ENCODE measurements at regions not wholly inside any gene's neighbourhood (a gene's known extent, or its start where the extent isn't known, plus 50 kb on each side); places are given as distances from the start of the nearest gene placed in this dataset.

- no peaks in the 10 kb centered on the region for H3K9me3 ChIP-seq
- in situ Hi-C loops (cut with MboI; ENCODE audit: low sequenced_read_pairs): no loop called here
- DNase-seq (ENCODE audit: low spot score in 2 of 2): no peak
- H3K27me3 ChIP-seq (ENCODE audit: low read depth): no peaks in the 10 kb centered on the region
- no peaks in the 10 kb centered on the region for H3K36me3 ChIP-seq (replicated peaks)
- H3K4me1 ChIP-seq: no peaks in the 10 kb centered on the region
- no peak overlapping the region for H3K4me3 ChIP-seq
Measured at GRCh38 chr15:36358523-36358922, 220.9 kb upstream of the CDIN1 start.

GRCh38 chr15:36359286-36359685 lies 220.1 kb upstream of the CDIN1 start:
- Histone ChIP-seq H3K4me3 (no peak overlapping the region), H3K4me1 (no peaks in the 10 kb centered on the region), H3K36me3 (replicated peaks) (no peaks in the 10 kb centered on the region), H3K27me3 (ENCODE audit: low read depth) (no peaks in the 10 kb centered on the region), H3K9me3 (no peaks in the 10 kb centered on the region)
- DNase-seq (ENCODE audit: low spot score in 2 of 2): no peak
- in situ Hi-C loops (cut with MboI; ENCODE audit: low sequenced_read_pairs): no loop called here

- no peaks in the 10 kb centered on the region for H3K4me1 ChIP-seq
- no peaks in the 10 kb centered on the region for H3K9me3 ChIP-seq
- H3K27me3 ChIP-seq (ENCODE audit: low read depth): no peaks in the 10 kb centered on the region
- in situ Hi-C loops (cut with MboI; ENCODE audit: low sequenced_read_pairs): no loop called here
- H3K36me3 ChIP-seq (replicated peaks): no peaks in the 10 kb centered on the region
- H3K4me3 ChIP-seq: no peak overlapping the region
- DNase-seq (ENCODE audit: low spot score in 2 of 2): no peak
Measured at GRCh38 chr15:36361351-36361870, 218.0 kb upstream of the CDIN1 start.

- no peaks in the 10 kb centered on the region for H3K27me3 ChIP-seq (ENCODE audit: low read depth)
- no peak for DNase-seq (ENCODE audit: low spot score in 2 of 2)
- in situ Hi-C loops (cut with MboI; ENCODE audit: low sequenced_read_pairs): no loop called here
- H3K36me3 ChIP-seq (replicated peaks): no peaks in the 10 kb centered on the region
- no peaks in the 10 kb centered on the region for H3K9me3 ChIP-seq
- H3K4me1 ChIP-seq: no peaks in the 10 kb centered on the region
- H3K4me3 ChIP-seq: no peak overlapping the region
Measured at GRCh38 chr15:36362509-36362915, 216.9 kb upstream of the CDIN1 start.

GRCh38 chr15:36363335-36363734 lies 216.1 kb upstream of the CDIN1 start:
- in situ Hi-C loops (cut with MboI; ENCODE audit: low sequenced_read_pairs): no loop called here

GRCh38 chr15:36364377-36364776 lies 215.0 kb upstream of the CDIN1 start:
- in situ Hi-C loops (cut with MboI; ENCODE audit: low sequenced_read_pairs): no loop called here
- no peak for DNase-seq (ENCODE audit: low spot score in 2 of 2)
- Histone ChIP-seq H3K36me3 (replicated peaks) (no peaks in the 10 kb centered on the region), H3K27me3 (ENCODE audit: low read depth) (no peaks in the 10 kb centered on the region), H3K9me3 (no peaks in the 10 kb centered on the region), H3K4me1 (no peaks in the 10 kb centered on the region), H3K4me3 (no peak overlapping the region)

More at GRCh38 chr15:36363335-36363734, 216.1 kb upstream of the CDIN1 start:
- H3K27me3 ChIP-seq (ENCODE audit: low read depth): no peaks in the 10 kb centered on the region
- no peaks in the 10 kb centered on the region for H3K36me3 ChIP-seq (replicated peaks)
- no peaks in the 10 kb centered on the region for H3K4me1 ChIP-seq
- H3K4me3 ChIP-seq: no peak overlapping the region
- no peaks in the 10 kb centered on the region for H3K9me3 ChIP-seq
- no peak for DNase-seq (ENCODE audit: low spot score in 2 of 2)

- Histone ChIP-seq H3K27me3 (ENCODE audit: low read depth) (no peaks in the 10 kb centered on the region), H3K36me3 (replicated peaks) (no peaks in the 10 kb centered on the region), H3K4me3 (no peak overlapping the region), H3K4me1 (peaks cover 2% of the 10 kb centered on the region; the same call in 1 of the 2 replicates), H3K9me3 (no peaks in the 10 kb centered on the region)
- in situ Hi-C loops (cut with MboI; ENCODE audit: low sequenced_read_pairs): no loop called here
- no peak for DNase-seq (ENCODE audit: low spot score in 2 of 2)
Measured at GRCh38 chr15:36365963-36366362, 213.5 kb upstream of the CDIN1 start.

GRCh38 chr15:36370051-36370730 lies 209.2 kb upstream of the CDIN1 start:
- H3K27me3 ChIP-seq (ENCODE audit: low read depth): no peaks in the 10 kb centered on the region
- in situ Hi-C loops (cut with MboI; ENCODE audit: low sequenced_read_pairs): no loop called here
- peaks cover 13% of the 10 kb centered on the region for H3K4me1 ChIP-seq
- H3K9me3 ChIP-seq: no peaks in the 10 kb centered on the region
- no peaks in the 10 kb centered on the region for H3K36me3 ChIP-seq (replicated peaks)
- no peak for DNase-seq (ENCODE audit: low spot score in 2 of 2)
- no peak overlapping the region for H3K4me3 ChIP-seq

GRCh38 chr15:36370731-36371112 lies 208.7 kb upstream of the CDIN1 start:
- Histone ChIP-seq H3K4me1 (peaks cover 13% of the 10 kb centered on the region), H3K4me3 (no peak overlapping the region), H3K36me3 (replicated peaks) (no peaks in the 10 kb centered on the region), H3K27me3 (ENCODE audit: low read depth) (no peaks in the 10 kb centered on the region), H3K9me3 (no peaks in the 10 kb centered on the region)
- in situ Hi-C loops (cut with MboI; ENCODE audit: low sequenced_read_pairs): no loop called here
- peak in 1 of 2 experiments; percentile 24 for DNase-seq (ENCODE audit: low spot score in 2 of 2)

- peaks cover 13% of the 10 kb centered on the region for H3K4me1 ChIP-seq
- H3K36me3 ChIP-seq (replicated peaks): no peaks in the 10 kb centered on the region
- no peak for DNase-seq (ENCODE audit: low spot score in 2 of 2)
- no peaks in the 10 kb centered on the region for H3K9me3 ChIP-seq
- H3K4me3 ChIP-seq: no peak overlapping the region
- no peaks in the 10 kb centered on the region for H3K27me3 ChIP-seq (ENCODE audit: low read depth)
- in situ Hi-C loops (cut with MboI; ENCODE audit: low sequenced_read_pairs): no loop called here
Measured at GRCh38 chr15:36371509-36371908, 207.9 kb upstream of the CDIN1 start.

- DNase-seq (ENCODE audit: low spot score in 2 of 2): no peak
- Histone ChIP-seq H3K9me3 (no peaks in the 10 kb centered on the region), H3K4me3 (no peak overlapping the region), H3K4me1 (peaks cover 13% of the 10 kb centered on the region), H3K36me3 (replicated peaks) (no peaks in the 10 kb centered on the region), H3K27me3 (ENCODE audit: low read depth) (no peaks in the 10 kb centered on the region)
- in situ Hi-C loops (cut with MboI; ENCODE audit: low sequenced_read_pairs): no loop called here
Measured at GRCh38 chr15:36372968-36373367, 206.5 kb upstream of the CDIN1 start.

GRCh38 chr15:36373550-36373949 lies 205.9 kb upstream of the CDIN1 start:
- Histone ChIP-seq H3K4me3 (no peak overlapping the region), H3K27me3 (ENCODE audit: low read depth) (no peaks in the 10 kb centered on the region), H3K9me3 (no peaks in the 10 kb centered on the region), H3K4me1 (peaks cover 13% of the 10 kb centered on the region), H3K36me3 (replicated peaks) (no peaks in the 10 kb centered on the region)
- in situ Hi-C loops (cut with MboI; ENCODE audit: low sequenced_read_pairs): no loop called here
- no peak for DNase-seq (ENCODE audit: low spot score in 2 of 2)

- H3K9me3 ChIP-seq: no peaks in the 10 kb centered on the region
- H3K4me1 ChIP-seq: peaks cover 11% of the 10 kb centered on the region
- in situ Hi-C loops (cut with MboI; ENCODE audit: low sequenced_read_pairs): no loop called here
- DNase-seq (ENCODE audit: low spot score in 2 of 2): no peak
- H3K4me3 ChIP-seq: no peak overlapping the region
- no peaks in the 10 kb centered on the region for H3K36me3 ChIP-seq (replicated peaks)
- H3K27me3 ChIP-seq (ENCODE audit: low read depth): no peaks in the 10 kb centered on the region
Measured at GRCh38 chr15:36389107-36389506, 190.3 kb upstream of the CDIN1 start.

- Histone ChIP-seq H3K4me1 (peaks cover 11% of the 10 kb centered on the region), H3K36me3 (replicated peaks) (no peaks in the 10 kb centered on the region), H3K4me3 (no peak overlapping the region), H3K9me3 (no peaks in the 10 kb centered on the region), H3K27me3 (ENCODE audit: low read depth) (no peaks in the 10 kb centered on the region)
- no peak for DNase-seq (ENCODE audit: low spot score in 2 of 2)
- in situ Hi-C loops (cut with MboI; ENCODE audit: low sequenced_read_pairs): no loop called here
Measured at GRCh38 chr15:36390491-36390890, 188.9 kb upstream of the CDIN1 start.

All from HAP-1 (cell line).